Omental fat pad (tissue), 3 donors: ENCODE measurements at regions not wholly inside any gene's neighbourhood (a gene's known extent, or its start where the extent isn't known, plus 50 kb on each side); places are given as distances from the start of the nearest gene placed in this dataset.

Experiments used
- ATAC-seq: fragments of 150-250 bp; one replicate; pipeline ENCODE4 v1.9.1; 2016; ENCODE audit warnings: mild to moderate bottlenecking, moderate library complexity; ENCODE audit not compliant: low FRiP score
- DNase-seq: peaks from one replicate; pipeline ENCODE4 v3.0.0-alpha.2; 2019; ENCODE audit warnings: low spot score
- CTCF ChIP-seq, 3 donors: fragments of 450-650 bp; IDR thresholded peaks; one replicate each; pipeline ENCODE4 v1.5.1; 2016 to 2017; ENCODE audit warnings: antibody characterized with exemption in 3 of 3, mild to moderate bottlenecking in 3 of 3, moderate library complexity in 2 of 3

- ATAC-seq (no peak), DNase-seq (no peak)
- TF ChIP-seq CTCF (IDR thresholded peaks at IDR 0.05), result no peak
These were observed 398.4 kb upstream of the NOVA1 start for GRCh38 chr14:26996246-26996645.

GRCh38 chr14:27002179-27002578 is 404.3 kb upstream of the NOVA1 start:
- no peak for TF ChIP-seq CTCF (IDR thresholded peaks at IDR 0.05)
- no peak for ATAC-seq
- no peak for DNase-seq

- TF ChIP-seq CTCF (IDR thresholded peaks at IDR 0.05), result no peak
- DNase-seq, result no peak
- ATAC-seq, result no peak
These were observed 408.7 kb upstream of the NOVA1 start for GRCh38 chr14:27006570-27006969.

- DNase-seq (no peak), ATAC-seq (no peak)
- no peak for TF ChIP-seq CTCF (IDR thresholded peaks at IDR 0.05)
These were observed 410.4 kb upstream of the NOVA1 start for GRCh38 chr14:27008187-27008586.

GRCh38 chr14:27012641-27013040 is 414.8 kb upstream of the NOVA1 start:
- TF ChIP-seq CTCF (IDR thresholded peaks at IDR 0.05), result no peak
- no peak for ATAC-seq
- DNase-seq, result no peak

GRCh38 chr14:27013678-27014077 is 415.8 kb upstream of the NOVA1 start:
- ATAC-seq, result no peak
- TF ChIP-seq CTCF (IDR thresholded peaks at IDR 0.05), result no peak
- no peak for DNase-seq

GRCh38 chr14:27015065-27015464 is 417.2 kb upstream of the NOVA1 start:
- ATAC-seq (no peak), DNase-seq (no peak)
- TF ChIP-seq CTCF (IDR thresholded peaks at IDR 0.05), result no peak
